SU-DHL-6 (cell line): ENCODE measurements at regions not wholly inside any gene's neighbourhood (a gene's known extent, or its start where the extent isn't known, plus 50 kb on each side); places are given as distances from the start of the nearest gene placed in this dataset.

Experiments
- EZH2phosphoT487 ChIP-seq: fragments of 200-600 bp; sonication (generic), shearing (Covaris generic); conservative IDR thresholded peaks from 2 replicates; pipeline ENCODE4 v1.6.1; 2018; ENCODE audit warnings: mild to moderate bottlenecking, antibody characterized with exemption, low read length, moderate library complexity, mixed read lengths
- TF ChIP-seq, protein P1 (sequence below): fragments of 200-600 bp; sonication (generic); IDR thresholded peaks from one replicate; pipeline ENCODE4 v1.5.1; 2017; ENCODE audit warnings: antibody characterized with exemption, mild to moderate bottlenecking, low read length, moderate library complexity; ENCODE audit not compliant: insufficient read depth, poor library complexity, severe bottlenecking

DNA sequence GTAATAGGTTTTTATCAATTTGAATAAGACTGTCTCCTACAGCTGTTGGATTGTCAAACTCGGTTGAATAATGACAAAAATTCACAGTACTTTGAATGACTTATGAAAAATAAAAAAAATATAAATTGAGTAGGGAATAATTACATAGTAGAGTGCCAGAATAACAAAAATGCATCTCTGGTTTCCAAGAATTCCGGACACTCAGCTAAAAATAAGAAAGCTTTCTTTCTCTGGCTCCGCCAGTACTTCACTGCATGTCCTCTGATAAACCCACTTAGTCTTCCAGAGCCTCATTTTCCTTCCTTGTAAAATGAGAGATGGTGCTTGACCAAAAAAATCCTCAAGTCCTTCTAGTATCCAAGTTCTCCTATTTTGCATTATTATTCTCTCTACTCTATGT is 374.6 kb upstream of the LUZP2 start:
- TF ChIP-seq, protein P1, sequence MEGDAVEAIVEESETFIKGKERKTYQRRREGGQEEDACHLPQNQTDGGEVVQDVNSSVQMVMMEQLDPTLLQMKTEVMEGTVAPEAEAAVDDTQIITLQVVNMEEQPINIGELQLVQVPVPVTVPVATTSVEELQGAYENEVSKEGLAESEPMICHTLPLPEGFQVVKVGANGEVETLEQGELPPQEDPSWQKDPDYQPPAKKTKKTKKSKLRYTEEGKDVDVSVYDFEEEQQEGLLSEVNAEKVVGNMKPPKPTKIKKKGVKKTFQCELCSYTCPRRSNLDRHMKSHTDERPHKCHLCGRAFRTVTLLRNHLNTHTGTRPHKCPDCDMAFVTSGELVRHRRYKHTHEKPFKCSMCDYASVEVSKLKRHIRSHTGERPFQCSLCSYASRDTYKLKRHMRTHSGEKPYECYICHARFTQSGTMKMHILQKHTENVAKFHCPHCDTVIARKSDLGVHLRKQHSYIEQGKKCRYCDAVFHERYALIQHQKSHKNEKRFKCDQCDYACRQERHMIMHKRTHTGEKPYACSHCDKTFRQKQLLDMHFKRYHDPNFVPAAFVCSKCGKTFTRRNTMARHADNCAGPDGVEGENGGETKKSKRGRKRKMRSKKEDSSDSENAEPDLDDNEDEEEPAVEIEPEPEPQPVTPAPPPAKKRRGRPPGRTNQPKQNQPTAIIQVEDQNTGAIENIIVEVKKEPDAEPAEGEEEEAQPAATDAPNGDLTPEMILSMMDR, result no peak
- no peak for TF ChIP-seq EZH2phosphoT487
